GM21390 (cell line): ENCODE measurements at regions not wholly inside any gene's neighbourhood (a gene's known extent, or its start where the extent isn't known, plus 50 kb on each side); places are given as distances from the start of the nearest gene placed in this dataset.
"Not testable (repeated sequence)": the region's sequence is repeated elsewhere in the genome, so short reads cannot be mapped to it uniquely, and the experiment has no call there.

Source experiments
- ATAC-seq: cut with Tn5 transposase; IDR thresholded peaks from one replicate; pipeline ENCODE4 v1.9.1; 2021; ENCODE audit not compliant: unreplicated experiment

- no peak for ATAC-seq
These were observed 159.3 kb downstream of the TTC8 start for GRCh38 chr14:88983755-88984154.

DNA sequence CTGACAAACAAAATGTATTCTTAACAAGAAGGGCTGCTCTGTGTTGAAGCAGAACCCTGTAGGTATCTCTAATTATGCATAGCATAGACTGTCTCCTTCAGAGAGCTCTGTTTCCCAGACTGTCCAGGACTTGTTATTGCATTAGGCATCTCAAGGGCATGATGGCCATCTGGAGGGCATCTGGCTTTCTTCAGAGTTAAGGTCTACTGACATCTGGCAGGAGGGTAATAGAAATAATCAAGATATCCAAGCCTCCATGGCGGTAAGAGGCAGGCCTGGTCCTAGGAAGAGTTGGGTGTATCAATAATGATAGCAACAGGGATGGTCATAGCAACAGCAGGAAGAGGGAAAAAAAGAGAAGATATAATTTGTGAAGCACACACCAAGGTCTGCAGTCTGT is 161.2 kb downstream of the TTC8 start:
- ATAC-seq, result no peak

DNA sequence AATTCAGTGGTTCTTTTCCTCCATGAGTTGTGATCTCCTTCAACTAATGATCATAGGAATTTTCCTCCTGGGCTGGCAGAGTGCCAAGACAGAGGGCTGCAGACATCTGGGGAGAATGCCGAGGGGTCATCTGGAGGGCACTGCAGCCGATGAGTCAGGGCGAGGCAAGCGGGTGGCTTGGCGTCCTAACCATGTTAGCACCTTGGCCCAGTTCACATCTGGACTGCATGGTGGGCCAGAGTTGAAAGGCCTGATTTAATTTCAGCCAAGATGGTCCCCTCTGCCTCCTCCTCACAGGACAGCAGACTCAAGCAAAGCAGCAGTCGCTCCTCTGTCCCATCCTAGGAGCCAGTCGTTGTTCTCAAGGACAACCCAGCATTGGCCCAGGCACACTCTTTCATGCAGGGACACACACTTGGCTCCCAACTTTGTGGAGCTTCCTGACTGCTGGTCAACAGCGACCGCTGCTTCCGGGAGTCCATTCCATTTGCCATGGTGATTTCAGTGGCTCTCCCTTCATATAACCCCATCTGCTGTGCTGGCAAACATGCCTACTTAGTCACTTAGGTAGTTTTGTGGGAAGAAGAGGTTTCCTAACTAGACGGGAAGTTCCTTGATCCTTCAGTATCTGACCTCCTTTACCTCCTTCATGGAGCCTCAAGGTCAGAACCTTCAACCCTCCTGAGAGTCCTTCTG is 161.8 kb downstream of the TTC8 start:
- ATAC-seq, result no peak

DNA sequence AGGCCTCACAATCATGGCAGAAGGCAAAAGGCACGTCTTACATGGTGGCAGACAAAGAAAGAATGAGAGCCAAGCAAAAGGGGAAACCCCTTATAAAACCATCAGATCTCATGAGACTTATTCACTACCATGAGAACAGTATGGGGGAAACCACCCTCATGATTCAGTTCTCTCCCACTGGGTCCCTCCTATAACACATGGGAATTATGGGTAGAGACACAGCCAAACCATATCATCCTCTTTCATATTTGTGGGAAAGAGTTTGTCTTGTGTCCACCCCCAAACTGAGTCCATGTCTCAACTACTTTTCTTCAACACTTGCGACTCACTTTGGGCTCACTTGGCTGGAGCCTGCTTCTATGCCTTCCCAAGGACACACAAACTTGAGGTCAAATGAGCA is 162.5 kb downstream of the TTC8 start:
- ATAC-seq, result not testable (repeated sequence)

GRCh38 chr14:88987516-88987915 is 163.1 kb downstream of the TTC8 start:
- ATAC-seq, result no peak

- no peak for ATAC-seq
These were observed 165.5 kb downstream of the TTC8 start for GRCh38 chr14:88989911-88990310.

DNA sequence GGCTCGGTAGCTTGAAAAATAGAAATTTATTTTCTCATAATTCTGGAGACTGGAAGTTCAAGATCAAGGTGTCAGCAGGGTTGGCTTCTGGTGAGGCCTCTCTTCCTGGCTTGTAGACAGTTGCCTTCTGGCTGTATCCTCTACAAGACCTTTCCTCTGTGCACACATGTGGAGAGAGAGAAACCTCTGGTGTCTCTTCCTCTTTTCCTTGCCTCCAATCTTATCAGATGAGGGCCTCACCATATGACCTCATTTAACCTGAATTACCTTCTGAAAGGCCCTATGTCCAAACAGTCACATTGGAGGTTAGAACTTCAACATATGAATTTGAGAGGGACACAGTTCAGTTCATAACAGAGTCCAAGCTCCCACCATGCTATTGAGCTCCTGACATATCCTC is 166.4 kb downstream of the TTC8 start:
- ATAC-seq, result no peak

DNA sequence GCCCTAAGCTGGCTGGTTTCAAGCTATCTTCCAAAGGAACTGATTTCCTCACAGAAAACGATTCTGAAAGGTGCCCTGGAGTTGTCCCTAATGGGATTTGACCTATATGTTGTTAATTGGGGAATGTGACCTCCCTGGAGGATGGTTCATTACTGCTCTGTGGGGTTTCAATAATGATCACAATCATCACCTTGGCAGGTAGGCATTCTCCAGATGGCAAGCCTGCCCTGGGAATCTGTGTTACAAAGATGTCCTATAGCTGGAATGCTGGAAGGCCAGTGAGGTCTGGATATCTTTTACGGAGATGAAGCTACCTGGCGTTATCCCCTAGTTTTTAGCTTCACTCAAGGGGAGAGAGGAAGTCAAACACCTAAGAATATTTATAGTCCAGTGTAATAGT is 167.6 kb downstream of the TTC8 start:
- ATAC-seq, result no peak

- ATAC-seq, result no peak
These were observed 169.5 kb downstream of the TTC8 start for GRCh38 chr14:88993946-88994345.

DNA sequence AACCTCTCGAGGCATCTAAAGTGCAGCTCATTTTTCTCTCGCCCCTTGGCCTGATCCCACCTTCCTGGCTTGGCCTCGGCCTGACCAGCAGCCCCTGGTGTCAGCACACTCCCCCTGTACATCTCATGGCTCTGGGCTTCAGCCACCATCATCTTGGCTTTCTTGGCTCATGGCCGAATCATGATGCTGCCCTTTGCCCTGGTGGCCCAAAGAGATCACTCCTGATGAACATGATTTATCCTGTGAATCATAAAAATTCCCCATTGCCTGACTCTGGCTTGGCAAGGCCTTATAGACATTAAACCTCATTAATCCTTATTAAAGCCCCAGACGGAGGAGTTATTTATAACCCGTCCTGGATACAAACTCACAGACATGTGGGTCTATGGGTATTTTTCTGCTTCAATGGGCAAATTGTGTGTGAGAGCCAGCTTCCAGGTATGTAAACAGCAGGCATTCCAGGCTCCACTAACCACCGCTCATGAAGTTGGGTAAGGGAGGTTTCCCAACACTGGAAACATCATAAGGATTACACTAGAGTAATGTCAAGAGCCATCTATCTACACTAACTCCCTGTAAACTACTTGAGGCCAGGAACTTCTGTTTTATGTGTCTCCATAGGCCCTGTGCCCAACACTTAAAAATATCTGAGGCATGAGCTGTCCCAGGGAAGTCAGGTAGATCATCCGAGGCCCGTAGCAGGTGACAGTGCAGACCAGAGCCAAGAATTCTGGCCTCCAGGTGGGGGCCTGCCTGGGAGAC is 171.2 kb downstream of the TTC8 start:
- no peak for ATAC-seq

- no peak for ATAC-seq
These were observed 173.6 kb downstream of the TTC8 start for GRCh38 chr14:88998027-88998426.

DNA sequence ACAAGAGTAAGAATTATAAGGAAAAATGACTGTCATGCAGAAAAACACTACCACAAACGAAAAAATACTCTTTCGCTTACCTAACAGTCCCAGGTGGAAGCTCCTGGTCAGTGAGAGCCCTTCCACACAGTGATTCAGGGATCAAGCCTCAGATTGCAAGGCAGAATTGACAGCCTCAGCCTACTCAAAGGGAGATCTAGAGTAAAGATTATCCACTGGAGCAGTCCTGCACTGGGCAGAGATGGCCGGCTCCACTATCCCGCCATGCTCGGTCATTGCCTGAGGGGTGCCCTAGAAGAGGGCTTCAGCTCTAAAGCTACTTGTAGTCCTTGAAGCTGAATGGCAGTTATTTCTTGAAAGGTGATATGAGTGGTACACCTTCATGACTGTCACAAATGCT is 174.7 kb downstream of the TTC8 start:
- ATAC-seq, result no peak

GRCh38 chr14:89000007-89000942 is 175.8 kb downstream of the TTC8 start:
- no peak for ATAC-seq

GRCh38 chr14:89004166-89004565 is 179.7 kb downstream of the TTC8 start:
- ATAC-seq, result no peak

DNA sequence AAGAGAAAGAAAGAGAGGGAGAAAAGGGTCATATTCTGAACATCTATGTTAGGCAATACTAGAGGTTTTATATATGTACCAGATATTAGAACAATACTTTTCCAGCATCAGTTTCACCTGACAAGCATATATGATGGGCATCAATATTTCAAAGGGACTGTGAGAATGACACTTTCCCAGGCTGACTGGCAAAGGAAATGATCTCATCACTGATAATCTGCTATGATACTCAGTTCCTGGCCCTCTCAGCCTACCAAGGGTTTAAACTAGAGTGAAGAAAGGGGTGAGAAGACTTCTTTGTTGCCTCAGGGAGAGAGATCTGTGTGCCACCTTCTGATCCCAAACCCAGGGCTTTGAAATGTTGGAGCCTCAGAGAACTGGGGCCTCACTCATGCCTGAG is 183.5 kb downstream of the TTC8 start:
- ATAC-seq, result no peak

GRCh38 chr14:89011355-89012281 is 187.2 kb downstream of the TTC8 start:
- ATAC-seq, result no peak

- ATAC-seq, result no peak
These were observed 188.0 kb downstream of the TTC8 start for GRCh38 chr14:89012282-89013097.

GRCh38 chr14:89013098-89013504 is 188.7 kb downstream of the TTC8 start:
- ATAC-seq, result no peak

DNA sequence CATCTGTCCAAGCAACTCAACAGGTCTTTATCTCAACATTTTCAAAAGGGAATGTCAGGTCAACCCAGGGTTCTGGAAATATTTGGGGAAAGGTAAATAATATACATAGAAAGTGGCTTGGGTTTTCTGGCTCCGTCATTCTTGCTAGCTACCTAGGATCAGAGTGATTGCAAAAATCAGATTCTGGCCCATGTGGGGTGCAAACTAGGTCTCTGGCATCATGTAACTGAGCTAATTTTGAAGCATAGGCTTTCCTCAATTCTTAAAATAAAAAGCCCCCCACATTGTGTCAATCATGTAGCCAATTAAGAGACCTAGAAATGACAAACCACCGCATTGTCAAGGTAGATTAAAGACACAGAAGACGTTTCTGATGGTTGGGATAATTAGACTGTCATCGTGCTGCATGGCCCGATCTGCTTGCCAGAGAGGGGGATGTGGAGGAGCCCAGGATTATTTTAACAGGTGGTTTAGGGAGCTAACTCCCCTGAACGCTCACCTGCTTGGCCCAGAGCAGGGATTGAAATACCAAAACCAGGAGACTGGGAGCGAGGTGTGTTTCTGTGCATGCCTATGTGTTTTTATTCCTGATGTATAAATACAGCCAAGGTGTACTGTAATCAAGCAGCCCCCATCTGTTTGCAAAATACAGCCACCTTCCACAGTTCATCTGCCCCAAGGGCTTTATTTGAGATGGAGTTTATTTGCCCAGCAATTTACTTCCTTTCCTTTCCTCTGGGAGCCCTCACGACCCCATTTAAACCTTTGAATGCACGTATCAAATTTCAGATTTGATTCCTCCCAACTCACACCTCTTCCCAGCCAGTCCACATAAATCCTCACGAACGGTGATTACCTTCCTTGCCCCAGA is 189.5 kb downstream of the TTC8 start:
- ATAC-seq, result no peak
